T-helper 2 cell treated with Interferon-gamma antibody and Interleukin-4, amounts not matched to agents 5 μg/mL and 100 μg/mL, for 36 hours (primary cell): ENCODE measurements at regions not wholly inside any gene's neighbourhood (a gene's known extent, or its start where the extent isn't known, plus 50 kb on each side); places are given as distances from the start of the nearest gene placed in this dataset.

Experiments
- DNase-seq: peaks from one replicate; pipeline ENCODE4 v3.0.0; 2021; ENCODE audit warnings: low spot score
- H3K27ac Mint-ChIP-seq: one replicate; pipeline ENCODE4 v1.8.0; 2021; ENCODE audit warnings: mild to moderate bottlenecking, mixed read lengths
- H3K27me3 Mint-ChIP-seq: one replicate; pipeline ENCODE4 v1.8.0; 2021; ENCODE audit warnings: low read depth, mixed read lengths
- H3K36me3 Mint-ChIP-seq: one replicate; pipeline ENCODE4 v1.8.0; 2021; ENCODE audit warnings: low read depth, mixed read lengths
- H3K4me1 Mint-ChIP-seq: one replicate; pipeline ENCODE4 v1.8.0; 2021; ENCODE audit warnings: low read depth, mixed read lengths
- H3K4me3 Mint-ChIP-seq: one replicate; pipeline ENCODE4 v1.8.0; 2022; ENCODE audit warnings: mild to moderate bottlenecking, moderate library complexity, mixed read lengths
- H3K9me3 Mint-ChIP-seq: one replicate; pipeline ENCODE4 v1.8.0; 2021; ENCODE audit warnings: mixed read lengths

DNA sequence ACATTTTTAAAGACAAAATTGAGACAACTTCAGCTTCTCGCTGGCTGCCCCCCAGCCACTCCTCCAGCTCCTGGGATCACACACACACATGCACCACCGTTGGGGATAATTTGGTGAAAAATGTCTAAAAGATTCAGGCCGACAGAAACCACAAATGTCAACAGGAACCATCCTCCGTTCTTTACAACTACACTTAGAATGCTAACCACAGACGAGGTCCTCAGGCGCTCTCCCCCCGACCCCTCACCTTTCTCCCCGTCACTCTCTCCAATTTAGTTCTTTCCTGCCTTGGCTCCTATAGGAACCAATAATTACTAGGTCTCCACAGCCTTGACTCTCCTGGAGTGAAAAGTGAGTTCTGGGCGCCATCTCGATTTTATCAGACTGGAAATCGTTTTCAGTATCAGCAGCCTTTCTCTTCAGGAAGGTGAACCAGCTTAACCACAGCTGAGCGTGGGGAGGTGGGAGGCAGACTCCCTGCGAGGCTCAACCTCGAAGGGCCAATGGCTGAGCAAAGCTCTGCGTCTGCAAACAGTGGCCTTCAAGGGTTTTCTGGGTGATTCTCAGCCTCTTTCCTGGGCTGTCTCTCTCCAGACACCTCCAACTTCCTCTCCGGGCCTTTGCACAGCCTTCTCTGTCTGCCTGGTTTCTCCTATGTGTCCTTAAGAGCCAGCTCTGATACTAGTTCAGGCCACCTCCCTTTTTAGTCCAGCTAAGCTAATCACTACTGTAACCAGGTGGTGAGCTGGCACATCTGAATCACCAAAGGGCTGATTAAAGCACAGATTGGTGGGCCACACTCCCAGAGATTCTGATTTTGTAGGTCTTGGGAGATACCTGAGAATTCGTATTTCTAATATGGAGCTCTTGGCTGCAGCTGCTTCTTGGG lies 115.7 kb upstream of the COPS8 start:
- H3K36me3 Mint-ChIP-seq, result no peaks in the 10 kb centered on the region
- H3K27me3 Mint-ChIP-seq, result peaks cover 18% of the 10 kb centered on the region
- peak; percentile 53 for DNase-seq
- H3K27ac Mint-ChIP-seq, result peak overlapping the region; percentile 87
- H3K4me3 Mint-ChIP-seq, result peak overlapping the region; percentile 78
- H3K9me3 Mint-ChIP-seq, result no peaks in the 10 kb centered on the region
- peaks cover 38% of the 10 kb centered on the region for H3K4me1 Mint-ChIP-seq

DNA sequence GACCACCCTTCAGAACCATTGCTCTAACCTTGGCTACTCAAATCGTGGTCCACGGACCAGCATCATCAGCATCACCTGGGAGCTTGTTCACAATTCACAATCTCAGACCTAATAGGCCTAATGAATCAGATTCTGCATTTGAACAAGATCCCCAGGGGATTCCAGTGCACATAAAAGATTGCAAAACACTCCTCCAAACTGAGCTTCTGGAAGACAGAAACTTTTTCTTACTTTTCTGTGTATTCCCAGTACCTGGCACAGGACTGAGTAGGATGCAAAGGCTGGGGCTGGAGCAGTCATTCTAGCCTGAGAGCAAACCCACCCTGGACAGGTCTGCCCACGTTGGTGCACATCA lies 115.1 kb upstream of the COPS8 start:
- peaks cover 38% of the 10 kb centered on the region for H3K4me1 Mint-ChIP-seq
- no peaks in the 10 kb centered on the region for H3K36me3 Mint-ChIP-seq
- H3K27me3 Mint-ChIP-seq, result peaks cover 22% of the 10 kb centered on the region
- H3K27ac Mint-ChIP-seq, result no peak overlapping the region
- no peak overlapping the region for H3K4me3 Mint-ChIP-seq
- H3K9me3 Mint-ChIP-seq, result no peaks in the 10 kb centered on the region
- DNase-seq, result no peak

GRCh38 chr2:236971131-236971821 lies 114.4 kb upstream of the COPS8 start:
- Mint-ChIP-seq H3K4me3 (no peak overlapping the region), H3K36me3 (no peaks in the 10 kb centered on the region), H3K4me1 (peaks cover 38% of the 10 kb centered on the region), H3K9me3 (no peaks in the 10 kb centered on the region), H3K27ac (no peak overlapping the region), H3K27me3 (peaks cover 27% of the 10 kb centered on the region)
- no peak for DNase-seq

GRCh38 chr2:236971919-236972381 lies 113.7 kb upstream of the COPS8 start:
- no peak for DNase-seq
- H3K36me3 Mint-ChIP-seq, result no peaks in the 10 kb centered on the region
- peaks cover 32% of the 10 kb centered on the region for H3K4me1 Mint-ChIP-seq
- peaks cover 27% of the 10 kb centered on the region for H3K27me3 Mint-ChIP-seq
- no peaks in the 10 kb centered on the region for H3K9me3 Mint-ChIP-seq
- H3K4me3 Mint-ChIP-seq, result no peak overlapping the region
- no peak overlapping the region for H3K27ac Mint-ChIP-seq

GRCh38 chr2:236972491-236973342 lies 113.0 kb upstream of the COPS8 start:
- Mint-ChIP-seq H3K4me1 (peaks cover 25% of the 10 kb centered on the region), H3K4me3 (no peak overlapping the region), H3K27ac (no peak overlapping the region), H3K36me3 (no peaks in the 10 kb centered on the region), H3K9me3 (no peaks in the 10 kb centered on the region), H3K27me3 (peaks cover 31% of the 10 kb centered on the region)
- DNase-seq, result no peak

DNA sequence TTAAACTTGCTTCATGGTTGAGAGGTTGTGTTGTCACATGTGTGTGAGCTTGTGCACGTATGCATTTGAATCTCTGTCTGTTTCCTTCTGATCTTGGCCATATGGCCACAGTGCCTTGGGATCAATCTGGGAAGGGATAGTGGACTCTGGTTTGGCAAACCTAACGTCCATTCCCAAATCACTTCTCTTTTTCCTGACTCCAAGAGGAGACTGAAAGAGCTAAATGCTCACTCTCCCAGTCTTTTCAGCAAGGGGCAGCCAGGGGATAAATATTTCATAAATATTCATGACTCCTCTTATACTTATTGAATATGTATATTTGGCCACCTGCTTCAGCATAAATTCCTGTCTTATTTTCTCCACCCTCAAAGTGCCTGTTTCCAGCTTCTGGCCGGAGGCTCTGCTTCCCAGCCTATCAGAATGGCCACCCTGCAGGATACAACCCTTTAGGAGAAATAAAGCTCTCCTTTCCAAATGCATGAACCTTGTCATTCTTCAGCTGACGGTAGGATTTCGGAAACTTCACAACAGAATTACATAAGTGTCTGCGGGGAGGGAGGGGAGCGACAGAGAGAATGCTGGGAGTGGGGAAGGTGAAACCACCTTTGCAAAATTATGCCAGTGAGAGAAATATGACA lies 112.2 kb upstream of the COPS8 start:
- H3K9me3 Mint-ChIP-seq, result no peaks in the 10 kb centered on the region
- no peaks in the 10 kb centered on the region for H3K36me3 Mint-ChIP-seq
- H3K4me3 Mint-ChIP-seq, result no peak overlapping the region
- H3K27me3 Mint-ChIP-seq, result peaks cover 31% of the 10 kb centered on the region
- DNase-seq, result no peak
- H3K4me1 Mint-ChIP-seq, result peaks cover 21% of the 10 kb centered on the region
- H3K27ac Mint-ChIP-seq, result no peak overlapping the region

- H3K27me3 Mint-ChIP-seq, result peaks cover 31% of the 10 kb centered on the region
- no peaks in the 10 kb centered on the region for H3K36me3 Mint-ChIP-seq
- DNase-seq, result no peak
- H3K4me3 Mint-ChIP-seq, result no peak overlapping the region
- no peaks in the 10 kb centered on the region for H3K9me3 Mint-ChIP-seq
- peaks cover 14% of the 10 kb centered on the region for H3K4me1 Mint-ChIP-seq
- no peak overlapping the region for H3K27ac Mint-ChIP-seq
Measured at GRCh38 chr2:236974148-236974547, 111.5 kb upstream of the COPS8 start.

GRCh38 chr2:236974752-236975151 lies 110.9 kb upstream of the COPS8 start:
- Mint-ChIP-seq H3K4me3 (no peak overlapping the region), H3K27me3 (peaks cover 33% of the 10 kb centered on the region), H3K27ac (no peak overlapping the region), H3K9me3 (no peaks in the 10 kb centered on the region), H3K4me1 (peaks cover 8% of the 10 kb centered on the region), H3K36me3 (no peaks in the 10 kb centered on the region)
- DNase-seq, result no peak

GRCh38 chr2:236975766-236976165 lies 109.9 kb upstream of the COPS8 start:
- H3K27ac Mint-ChIP-seq, result no peak overlapping the region
- peaks cover 33% of the 10 kb centered on the region for H3K27me3 Mint-ChIP-seq
- no peaks in the 10 kb centered on the region for H3K9me3 Mint-ChIP-seq
- H3K4me1 Mint-ChIP-seq, result peaks cover 2% of the 10 kb centered on the region
- no peaks in the 10 kb centered on the region for H3K36me3 Mint-ChIP-seq
- H3K4me3 Mint-ChIP-seq, result no peak overlapping the region
- no peak for DNase-seq

- no peak for DNase-seq
- Mint-ChIP-seq H3K4me1 (no peaks in the 10 kb centered on the region), H3K36me3 (no peaks in the 10 kb centered on the region), H3K27ac (no peak overlapping the region), H3K9me3 (no peaks in the 10 kb centered on the region), H3K27me3 (peaks cover 33% of the 10 kb centered on the region), H3K4me3 (no peak overlapping the region)
Measured at GRCh38 chr2:236976266-236977062, 109.2 kb upstream of the COPS8 start.

DNA sequence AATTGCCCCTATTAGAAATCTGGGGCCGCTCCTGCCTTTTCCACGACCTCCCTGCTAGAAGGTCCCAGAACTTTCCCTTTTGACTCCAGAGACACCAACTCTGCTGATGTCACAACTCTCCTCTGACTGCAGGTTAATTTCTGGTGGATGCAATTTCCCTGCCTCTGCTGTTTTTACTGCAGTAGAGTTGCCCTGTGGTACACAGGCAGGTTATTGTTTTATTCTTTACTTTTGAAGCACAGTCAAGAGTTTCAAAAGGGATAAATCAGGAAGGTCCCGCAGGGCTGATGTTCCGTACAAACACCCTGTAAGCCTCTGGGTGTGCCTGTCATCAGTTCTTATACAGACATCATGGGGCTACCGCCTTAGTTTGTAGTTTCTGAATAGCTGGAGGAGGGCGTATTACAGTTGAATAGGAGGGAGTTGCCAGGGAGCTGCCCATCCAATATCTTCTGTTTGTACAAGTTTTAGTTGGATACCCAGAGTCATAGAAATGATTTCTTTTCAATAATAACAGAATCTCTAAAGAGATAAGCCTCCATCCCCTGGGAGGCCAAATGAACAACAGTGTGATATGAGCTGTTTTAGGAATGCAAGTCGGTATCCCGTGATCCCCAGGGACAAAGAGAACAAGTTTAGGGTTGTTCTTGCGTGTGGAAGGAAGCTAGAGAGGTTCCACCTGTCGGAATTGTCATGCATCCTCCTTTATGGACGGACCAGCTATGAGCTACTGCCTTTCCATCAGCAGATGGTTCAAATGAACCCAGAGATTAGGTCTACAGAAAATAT lies 108.4 kb upstream of the COPS8 start:
- H3K9me3 Mint-ChIP-seq, result no peaks in the 10 kb centered on the region
- no peaks in the 10 kb centered on the region for H3K36me3 Mint-ChIP-seq
- no peaks in the 10 kb centered on the region for H3K4me1 Mint-ChIP-seq
- no peak overlapping the region for H3K27ac Mint-ChIP-seq
- peaks cover 33% of the 10 kb centered on the region for H3K27me3 Mint-ChIP-seq
- DNase-seq, result no peak
- no peak overlapping the region for H3K4me3 Mint-ChIP-seq

- Mint-ChIP-seq H3K9me3 (no peaks in the 10 kb centered on the region), H3K4me1 (no peaks in the 10 kb centered on the region), H3K27ac (no peak overlapping the region), H3K36me3 (no peaks in the 10 kb centered on the region), H3K27me3 (peaks cover 28% of the 10 kb centered on the region), H3K4me3 (no peak overlapping the region)
- no peak for DNase-seq
Measured at GRCh38 chr2:236977852-236978398, 107.8 kb upstream of the COPS8 start.
